Breast epithelium (tissue), 3 donors: ENCODE measurements at regions not wholly inside any gene's neighbourhood (a gene's known extent, or its start where the extent isn't known, plus 50 kb on each side); places are given as distances from the start of the nearest gene placed in this dataset.

ENCODE experiments used
- POLR2AphosphoS5 ChIP-seq, 3 donors: sonication (generic); formaldehyde crosslinking; IDR thresholded peaks; one replicate each; pipeline ENCODE4 v1.6.1; 2017; ENCODE audit warnings: antibody characterized with exemption in 3 of 3
- TF ChIP-seq, protein P1 (sequence below), 3 donors: fragments of 450-650 bp; IDR thresholded peaks; one replicate each; pipeline ENCODE4 v1.5.1; 2016 to 2017; ENCODE audit warnings: antibody characterized with exemption in 3 of 3, mild to moderate bottlenecking in 3 of 3, moderate library complexity in 3 of 3

DNA sequence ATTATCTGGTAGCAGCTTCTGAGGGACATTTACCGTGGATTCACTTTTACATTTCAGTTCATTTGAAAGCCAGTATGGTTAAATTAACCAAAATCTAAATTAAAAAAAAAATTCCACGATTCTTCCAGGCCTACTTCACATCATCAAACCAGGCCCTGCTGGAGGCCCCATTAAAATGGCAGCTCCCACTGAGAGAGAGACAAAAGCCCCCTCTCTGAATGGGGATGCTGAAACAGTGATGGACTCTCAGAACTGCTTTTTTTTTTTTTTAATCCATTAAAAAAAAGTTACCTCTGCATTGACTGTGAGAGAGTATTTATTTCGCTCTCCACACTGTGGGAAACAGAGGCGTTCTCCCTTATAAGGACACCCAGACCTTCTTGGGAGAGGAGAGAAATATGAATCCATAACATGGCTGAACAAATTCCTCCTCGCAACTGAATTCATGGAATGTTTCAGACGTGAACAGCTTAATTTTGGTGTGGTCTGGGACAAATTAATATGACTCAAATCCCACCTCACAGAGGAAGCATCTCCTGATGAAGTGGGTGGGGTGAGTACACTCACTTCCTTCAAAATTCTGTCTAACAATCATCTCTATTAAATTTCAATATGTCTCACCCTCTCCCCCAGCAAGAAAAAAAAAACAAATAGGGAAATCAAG, 73.5 kb downstream of the SAMD9 start:
- TF ChIP-seq, protein P1, sequence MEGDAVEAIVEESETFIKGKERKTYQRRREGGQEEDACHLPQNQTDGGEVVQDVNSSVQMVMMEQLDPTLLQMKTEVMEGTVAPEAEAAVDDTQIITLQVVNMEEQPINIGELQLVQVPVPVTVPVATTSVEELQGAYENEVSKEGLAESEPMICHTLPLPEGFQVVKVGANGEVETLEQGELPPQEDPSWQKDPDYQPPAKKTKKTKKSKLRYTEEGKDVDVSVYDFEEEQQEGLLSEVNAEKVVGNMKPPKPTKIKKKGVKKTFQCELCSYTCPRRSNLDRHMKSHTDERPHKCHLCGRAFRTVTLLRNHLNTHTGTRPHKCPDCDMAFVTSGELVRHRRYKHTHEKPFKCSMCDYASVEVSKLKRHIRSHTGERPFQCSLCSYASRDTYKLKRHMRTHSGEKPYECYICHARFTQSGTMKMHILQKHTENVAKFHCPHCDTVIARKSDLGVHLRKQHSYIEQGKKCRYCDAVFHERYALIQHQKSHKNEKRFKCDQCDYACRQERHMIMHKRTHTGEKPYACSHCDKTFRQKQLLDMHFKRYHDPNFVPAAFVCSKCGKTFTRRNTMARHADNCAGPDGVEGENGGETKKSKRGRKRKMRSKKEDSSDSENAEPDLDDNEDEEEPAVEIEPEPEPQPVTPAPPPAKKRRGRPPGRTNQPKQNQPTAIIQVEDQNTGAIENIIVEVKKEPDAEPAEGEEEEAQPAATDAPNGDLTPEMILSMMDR (IDR thresholded peaks at IDR 0.05), result no peak
- no peak for TF ChIP-seq POLR2AphosphoS5 (IDR thresholded peaks at IDR 0.05)
